NCI-H226 (cell line): ENCODE measurements at regions not wholly inside any gene's neighbourhood (a gene's known extent, or its start where the extent isn't known, plus 50 kb on each side); places are given as distances from the start of the nearest gene placed in this dataset.
A peak's percentile ranks its signal among the peaks of the same experiment; 100 is the strongest.

ENCODE experiments used
- DNase-seq: peaks from one replicate; pipeline ENCODE4 v3.0.0-alpha.2; 2015

GRCh38 chr15:39192979-39193560 lies 387.8 kb upstream of the THBS1 start:
- DNase-seq: no peak

DNA sequence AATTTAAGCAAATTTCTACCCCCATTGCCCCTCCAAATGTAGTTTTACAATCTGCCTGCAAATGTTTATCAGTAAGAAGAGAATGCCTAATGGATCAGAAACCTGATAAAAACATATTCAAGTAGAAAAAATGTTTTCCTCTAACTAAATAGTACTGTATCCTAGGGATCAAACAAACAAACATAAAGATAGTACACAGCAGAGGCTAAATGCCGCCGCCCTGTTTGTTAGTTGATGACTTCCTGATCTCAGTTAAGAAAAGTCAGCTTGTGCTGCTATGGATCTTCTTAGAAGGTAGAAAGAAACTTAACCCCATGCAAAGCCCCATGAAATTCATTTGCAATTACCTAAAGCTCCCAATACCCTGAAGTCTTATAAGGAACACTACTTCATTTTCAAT lies 387.3 kb upstream of the THBS1 start:
- no peak for DNase-seq

GRCh38 chr15:39194106-39194830 lies 386.6 kb upstream of the THBS1 start:
- DNase-seq: peak; percentile 32

DNA sequence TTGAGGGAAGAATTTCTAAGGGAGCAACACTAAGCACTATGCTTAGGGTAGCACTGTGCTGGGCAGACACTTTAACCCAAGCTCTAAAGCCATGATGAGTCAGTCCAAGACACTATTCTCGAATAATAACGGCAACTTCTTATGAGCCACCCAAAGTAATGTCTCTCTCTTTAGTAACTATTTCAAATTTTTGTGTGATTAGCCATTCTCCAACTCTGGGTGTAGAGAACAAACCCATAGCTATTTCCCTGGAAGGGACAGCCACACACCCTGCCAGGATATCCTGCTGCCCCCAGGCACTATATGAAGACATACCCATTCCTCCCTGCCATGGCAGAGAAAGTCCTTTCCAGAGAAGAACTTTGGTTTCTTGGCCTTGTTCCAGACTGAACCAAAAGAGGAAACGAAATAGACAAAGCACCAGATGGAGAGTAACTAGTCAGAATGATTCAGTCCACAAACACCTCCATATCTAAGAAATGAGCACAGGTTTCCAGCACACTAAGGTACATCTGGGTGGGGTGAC lies 384.9 kb upstream of the THBS1 start:
- DNase-seq: peak; percentile 86

DNA sequence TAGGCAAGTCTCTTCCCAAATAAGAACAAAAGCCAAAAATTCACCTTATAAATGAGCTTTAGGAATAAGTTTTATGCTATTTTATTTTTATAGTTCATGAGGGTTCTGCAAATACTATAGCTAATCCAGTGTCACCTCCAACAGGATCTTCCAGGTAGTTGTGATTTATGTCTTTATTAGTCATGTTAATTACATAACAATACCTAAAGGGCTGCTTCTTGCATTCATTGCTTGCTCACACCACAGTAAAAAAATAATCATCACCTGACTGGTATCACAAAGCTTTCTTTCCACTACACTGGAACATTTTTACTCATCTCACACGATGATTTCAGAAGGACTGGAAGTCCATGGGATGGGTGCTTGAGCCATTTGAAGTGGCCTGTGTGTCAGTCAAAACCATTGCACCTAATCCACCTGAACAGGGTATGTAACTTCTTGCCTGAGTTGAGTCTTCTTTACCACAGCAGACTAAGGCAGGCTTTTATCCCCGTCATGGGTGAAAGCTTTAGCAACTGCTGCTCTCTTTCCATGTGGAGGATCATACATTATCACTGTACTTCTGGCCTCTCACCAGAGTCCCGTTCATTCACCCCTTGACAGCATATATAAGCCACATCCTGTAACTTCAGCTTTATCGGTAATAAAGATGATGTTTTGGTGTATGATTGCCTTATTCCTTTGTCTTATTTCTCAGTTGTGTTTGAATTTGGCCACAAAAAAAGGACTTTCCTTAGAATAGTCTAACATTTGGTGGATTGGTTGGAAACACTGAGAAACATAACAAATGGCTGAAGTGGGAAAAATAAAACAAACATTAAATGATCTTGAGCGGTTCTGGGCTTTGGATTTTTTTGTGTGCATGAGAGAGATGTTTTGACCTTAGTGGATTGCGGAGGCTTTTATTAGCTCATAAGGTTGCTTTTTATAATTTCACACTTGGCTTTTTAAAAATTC lies 382.6 kb upstream of the THBS1 start:
- no peak for DNase-seq

- DNase-seq: no peak
Measured at GRCh38 chr15:39199076-39199475, 381.8 kb upstream of the THBS1 start.

- no peak for DNase-seq
Measured at GRCh38 chr15:39200586-39200985, 380.3 kb upstream of the THBS1 start.

GRCh38 chr15:39202641-39203040 lies 378.2 kb upstream of the THBS1 start:
- no peak for DNase-seq

- no peak for DNase-seq
Measured at GRCh38 chr15:39204031-39204430, 376.8 kb upstream of the THBS1 start.

DNA sequence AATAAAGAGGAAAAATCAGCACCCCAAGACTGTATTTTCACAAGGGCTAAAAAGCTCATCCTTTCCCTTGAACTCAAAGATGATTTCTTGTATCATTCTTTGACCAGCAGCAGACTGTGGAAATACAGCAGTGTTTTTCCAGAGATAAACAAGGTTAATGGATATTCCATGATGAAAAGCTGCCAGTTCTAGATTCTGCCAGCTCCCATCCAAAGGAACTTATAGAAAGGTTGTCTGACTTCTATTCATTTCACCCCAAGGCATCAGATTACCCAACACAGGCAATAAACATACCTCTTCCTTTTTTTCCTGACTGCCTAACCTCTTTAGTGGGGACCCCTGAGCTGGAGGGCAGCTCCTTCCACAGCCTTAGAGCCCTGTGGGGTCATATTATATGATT lies 375.8 kb upstream of the THBS1 start:
- DNase-seq: no peak

GRCh38 chr15:39205506-39206371 lies 375.1 kb upstream of the THBS1 start:
- DNase-seq: no peak

- no peak for DNase-seq
Measured at GRCh38 chr15:39207532-39208115, 373.3 kb upstream of the THBS1 start.

DNA sequence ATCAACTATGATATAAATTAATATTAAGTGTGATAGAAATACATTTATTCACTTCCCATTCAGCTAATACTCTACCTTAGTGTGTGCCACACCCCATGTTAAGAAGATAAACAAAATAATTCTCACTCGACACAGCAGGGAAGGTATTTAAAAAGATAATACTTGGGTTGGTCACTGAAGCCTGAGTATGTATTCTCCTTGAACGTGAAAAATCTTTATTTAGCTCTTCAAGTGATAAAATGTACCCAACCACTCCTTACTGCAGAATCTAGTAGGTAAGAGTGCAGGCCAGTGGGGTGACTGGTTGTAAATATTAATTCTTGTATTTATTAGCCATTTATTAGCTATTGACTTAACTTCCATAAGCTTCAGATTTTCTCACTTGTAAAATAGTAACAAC lies 372.7 kb upstream of the THBS1 start:
- no peak for DNase-seq

- no peak for DNase-seq
Measured at GRCh38 chr15:39209548-39210211, 371.2 kb upstream of the THBS1 start.

DNA sequence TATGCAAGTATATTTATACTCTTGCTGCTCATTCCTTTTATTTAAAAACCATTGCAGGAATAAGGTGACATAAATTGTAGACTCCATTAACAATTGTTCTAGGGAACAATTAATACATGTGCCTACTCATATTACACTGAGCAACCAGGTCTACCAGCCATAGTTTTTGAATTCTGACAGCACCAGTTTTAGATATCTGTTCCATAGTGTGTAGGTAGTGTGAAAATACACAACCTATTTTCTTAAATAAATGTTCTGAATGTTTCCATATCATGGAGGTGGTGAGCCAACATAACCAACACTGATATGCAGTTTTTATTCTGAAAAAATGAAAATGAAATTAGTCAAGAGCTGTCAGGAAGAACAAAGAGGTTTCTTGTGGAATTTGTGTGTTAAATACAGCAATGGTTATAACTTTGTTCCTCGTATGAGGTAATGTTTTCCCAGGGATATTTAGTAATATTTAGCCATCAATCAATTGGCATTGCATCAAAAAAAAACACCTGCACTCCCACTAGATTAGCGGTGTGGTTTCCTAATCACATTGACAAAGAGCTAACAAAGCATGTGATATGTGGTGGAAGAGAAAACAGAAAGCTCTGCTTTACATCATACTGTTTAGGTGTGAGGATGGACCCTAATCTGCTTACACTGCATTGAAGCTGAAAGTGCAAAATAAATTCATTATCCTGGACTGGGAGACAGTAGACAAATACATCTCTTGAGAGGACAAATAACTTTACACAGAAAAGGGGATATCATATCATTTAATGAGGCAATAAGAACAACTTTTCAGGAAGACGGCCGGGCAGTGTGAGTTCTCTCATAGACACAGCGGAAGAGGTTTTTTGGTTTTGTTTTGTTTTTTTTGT lies 369.5 kb upstream of the THBS1 start:
- DNase-seq: no peak

GRCh38 chr15:39213385-39213840 lies 367.5 kb upstream of the THBS1 start:
- DNase-seq: peak; percentile 18

DNA sequence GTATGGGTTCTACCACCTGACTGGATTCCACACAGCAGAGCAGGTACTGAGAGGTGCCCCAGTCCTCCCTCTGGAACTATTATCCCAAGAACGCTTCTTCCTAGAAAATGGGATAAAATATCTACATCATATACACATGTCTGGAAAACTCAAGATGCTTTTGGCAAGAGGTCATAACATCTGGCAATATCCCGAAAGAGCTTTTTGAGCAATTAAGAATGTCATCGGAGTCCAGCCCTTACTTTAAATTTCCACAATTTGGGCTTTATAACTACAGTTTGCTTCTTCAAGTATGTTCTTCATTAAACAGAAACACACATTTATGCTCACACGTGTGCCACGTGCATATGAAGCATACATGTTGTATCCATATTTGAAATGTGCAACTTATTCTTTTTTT lies 365.9 kb upstream of the THBS1 start:
- no peak for DNase-seq

DNA sequence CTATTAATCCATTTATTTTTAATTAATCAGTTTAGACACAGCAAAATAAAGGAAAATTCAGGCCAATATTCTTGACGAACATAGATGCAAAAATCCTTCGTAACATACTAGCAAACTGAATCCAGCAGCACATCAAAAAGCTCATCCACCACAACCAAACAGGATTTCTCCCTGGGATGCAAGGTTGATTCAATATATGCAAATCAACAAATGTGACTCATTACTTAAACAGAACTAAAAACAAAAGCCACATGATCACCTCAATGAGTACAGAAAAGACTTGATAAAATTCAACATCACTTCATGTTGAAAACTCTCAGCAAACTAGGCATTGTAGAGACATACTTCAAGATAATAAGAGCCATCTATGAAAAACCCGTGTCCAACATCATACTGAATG lies 364.1 kb upstream of the THBS1 start:
- no peak for DNase-seq

GRCh38 chr15:39219608-39220007 lies 361.3 kb upstream of the THBS1 start:
- DNase-seq: no peak

DNA sequence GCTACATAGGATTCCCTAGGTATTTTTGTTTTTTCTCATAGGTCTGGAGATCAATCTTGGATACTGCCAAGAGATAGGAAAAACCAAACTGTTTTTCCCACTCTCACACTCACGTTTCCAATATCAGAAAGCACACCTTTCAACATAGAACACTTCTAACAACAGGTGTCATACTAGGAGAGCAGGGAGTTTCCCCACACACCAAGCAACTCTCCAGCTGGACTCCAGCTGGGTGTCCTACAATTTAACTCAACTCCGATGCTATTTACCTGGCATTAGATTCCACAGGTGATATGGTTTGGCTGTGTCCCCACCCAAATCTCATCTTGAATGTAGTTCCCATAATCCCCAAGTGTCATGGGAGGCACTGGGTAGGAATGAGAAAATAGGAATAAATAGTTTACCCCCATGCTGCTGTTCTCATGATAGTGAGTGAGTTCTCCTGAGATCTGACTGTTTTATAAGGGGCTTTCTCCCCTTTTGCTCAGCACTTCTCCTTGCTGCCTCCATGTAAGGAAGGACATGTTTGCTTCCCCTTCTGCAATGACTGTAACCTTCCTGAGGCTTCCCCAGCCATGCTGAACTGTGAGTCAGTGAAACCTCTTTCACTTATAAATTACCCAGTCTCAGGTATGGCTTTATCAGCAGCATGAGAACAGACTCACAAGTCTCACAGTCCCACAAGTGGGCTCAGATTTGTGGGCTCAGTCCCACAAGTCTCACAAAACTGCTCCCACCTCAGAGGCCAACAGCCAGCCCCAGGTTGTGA lies 354.5 kb upstream of the THBS1 start:
- DNase-seq: no peak
